ENCODE measurements at regions not wholly inside any gene's neighbourhood (a gene's known extent, or its start where the extent isn't known, plus 50 kb on each side); places are given as distances from the start of the nearest gene placed in this dataset.

DNA sequence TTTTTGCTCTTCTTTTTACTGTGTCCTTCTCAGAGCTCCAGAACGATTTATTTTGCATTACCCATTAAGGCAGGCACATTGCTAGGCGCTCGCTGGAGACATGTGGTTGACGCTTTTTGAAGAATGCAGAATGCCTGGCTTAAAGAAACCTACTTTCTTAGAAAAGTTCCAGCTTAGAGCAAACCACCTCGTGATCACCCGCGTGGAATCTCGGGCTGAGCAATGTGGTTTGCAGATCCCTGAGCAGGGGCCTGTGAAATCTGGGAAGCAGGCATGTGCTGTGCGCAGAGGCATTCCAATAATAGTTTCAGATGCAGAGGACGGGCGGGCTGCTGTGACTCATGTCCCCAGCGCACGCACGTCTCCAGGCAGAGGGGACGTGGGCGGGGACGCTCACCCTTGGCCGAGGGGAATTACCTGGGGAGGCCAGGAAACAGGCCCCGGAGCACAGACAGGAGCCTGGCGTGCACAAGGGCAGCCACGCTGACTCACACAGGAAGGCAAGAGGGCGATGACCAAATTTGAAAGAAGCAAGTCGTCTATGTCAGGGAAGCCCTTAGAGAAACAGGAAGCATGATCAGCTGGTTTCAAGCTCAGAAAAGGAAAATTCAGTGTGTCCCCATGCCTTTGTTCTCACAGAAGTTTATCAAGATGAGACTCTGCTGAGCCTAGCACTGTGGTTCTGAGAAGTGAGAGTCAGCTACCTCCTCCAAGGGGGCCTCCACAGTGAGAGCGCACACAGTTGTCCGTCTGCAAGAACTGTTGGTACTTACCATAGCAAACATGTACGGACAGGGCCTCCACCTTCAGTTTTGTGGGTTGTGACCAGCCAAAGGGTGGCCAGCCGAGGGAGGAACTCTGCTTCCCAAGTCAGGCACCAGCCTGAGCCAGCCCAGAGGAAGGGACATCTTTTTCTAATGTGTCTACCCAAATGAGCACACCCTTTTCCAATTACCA lies 218.6 kb downstream of the PIK3R1 start (continued):
- no peak for TF ChIP-seq TAF15 (IDR thresholded peaks at IDR 0.05; ENCODE audit: low read depth, low read length, poor library complexity, severe bottlenecking)
- TF ChIP-seq, protein P1, sequence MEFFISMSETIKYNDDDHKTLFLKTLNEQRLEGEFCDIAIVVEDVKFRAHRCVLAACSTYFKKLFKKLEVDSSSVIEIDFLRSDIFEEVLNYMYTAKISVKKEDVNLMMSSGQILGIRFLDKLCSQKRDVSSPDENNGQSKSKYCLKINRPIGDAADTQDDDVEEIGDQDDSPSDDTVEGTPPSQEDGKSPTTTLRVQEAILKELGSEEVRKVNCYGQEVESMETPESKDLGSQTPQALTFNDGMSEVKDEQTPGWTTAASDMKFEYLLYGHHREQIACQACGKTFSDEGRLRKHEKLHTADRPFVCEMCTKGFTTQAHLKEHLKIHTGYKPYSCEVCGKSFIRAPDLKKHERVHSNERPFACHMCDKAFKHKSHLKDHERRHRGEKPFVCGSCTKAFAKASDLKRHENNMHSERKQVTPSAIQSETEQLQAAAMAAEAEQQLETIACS (CRISPR knock-in tag; IDR thresholded peaks at IDR 0.05) = no peak
- TF ChIP-seq KLF16 (CRISPR knock-in tag; IDR thresholded peaks at IDR 0.05) = no peak
- TF ChIP-seq, protein P2, sequence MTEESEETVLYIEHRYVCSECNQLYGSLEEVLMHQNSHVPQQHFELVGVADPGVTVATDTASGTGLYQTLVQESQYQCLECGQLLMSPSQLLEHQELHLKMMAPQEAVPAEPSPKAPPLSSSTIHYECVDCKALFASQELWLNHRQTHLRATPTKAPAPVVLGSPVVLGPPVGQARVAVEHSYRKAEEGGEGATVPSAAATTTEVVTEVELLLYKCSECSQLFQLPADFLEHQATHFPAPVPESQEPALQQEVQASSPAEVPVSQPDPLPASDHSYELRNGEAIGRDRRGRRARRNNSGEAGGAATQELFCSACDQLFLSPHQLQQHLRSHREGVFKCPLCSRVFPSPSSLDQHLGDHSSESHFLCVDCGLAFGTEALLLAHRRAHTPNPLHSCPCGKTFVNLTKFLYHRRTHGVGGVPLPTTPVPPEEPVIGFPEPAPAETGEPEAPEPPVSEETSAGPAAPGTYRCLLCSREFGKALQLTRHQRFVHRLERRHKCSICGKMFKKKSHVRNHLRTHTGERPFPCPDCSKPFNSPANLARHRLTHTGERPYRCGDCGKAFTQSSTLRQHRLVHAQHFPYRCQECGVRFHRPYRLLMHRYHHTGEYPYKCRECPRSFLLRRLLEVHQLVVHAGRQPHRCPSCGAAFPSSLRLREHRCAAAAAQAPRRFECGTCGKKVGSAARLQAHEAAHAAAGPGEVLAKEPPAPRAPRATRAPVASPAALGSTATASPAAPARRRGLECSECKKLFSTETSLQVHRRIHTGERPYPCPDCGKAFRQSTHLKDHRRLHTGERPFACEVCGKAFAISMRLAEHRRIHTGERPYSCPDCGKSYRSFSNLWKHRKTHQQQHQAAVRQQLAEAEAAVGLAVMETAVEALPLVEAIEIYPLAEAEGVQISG (CRISPR knock-in tag; IDR thresholded peaks at IDR 0.05) = no peak
- TF ChIP-seq, protein P3, sequence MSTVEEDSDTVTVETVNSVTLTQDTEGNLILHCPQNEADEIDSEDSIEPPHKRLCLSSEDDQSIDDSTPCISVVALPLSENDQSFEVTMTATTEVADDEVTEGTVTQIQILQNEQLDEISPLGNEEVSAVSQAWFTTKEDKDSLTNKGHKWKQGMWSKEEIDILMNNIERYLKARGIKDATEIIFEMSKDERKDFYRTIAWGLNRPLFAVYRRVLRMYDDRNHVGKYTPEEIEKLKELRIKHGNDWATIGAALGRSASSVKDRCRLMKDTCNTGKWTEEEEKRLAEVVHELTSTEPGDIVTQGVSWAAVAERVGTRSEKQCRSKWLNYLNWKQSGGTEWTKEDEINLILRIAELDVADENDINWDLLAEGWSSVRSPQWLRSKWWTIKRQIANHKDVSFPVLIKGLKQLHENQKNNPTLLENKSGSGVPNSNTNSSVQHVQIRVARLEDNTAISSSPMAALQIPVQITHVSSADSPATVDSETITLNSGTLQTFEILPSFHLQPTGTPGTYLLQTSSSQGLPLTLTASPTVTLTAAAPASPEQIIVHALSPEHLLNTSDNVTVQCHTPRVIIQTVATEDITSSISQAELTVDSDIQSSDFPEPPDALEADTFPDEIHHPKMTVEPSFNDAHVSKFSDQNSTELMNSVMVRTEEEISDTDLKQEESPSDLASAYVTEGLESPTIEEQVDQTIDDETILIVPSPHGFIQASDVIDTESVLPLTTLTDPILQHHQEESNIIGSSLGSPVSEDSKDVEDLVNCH (CRISPR knock-in tag; IDR thresholded peaks at IDR 0.05) = no peak
- TF ChIP-seq GLI4 (CRISPR knock-in tag; IDR thresholded peaks at IDR 0.05; ENCODE audit: borderline replicate concordance) = no peak
- TF ChIP-seq SOX6 (IDR thresholded peaks at IDR 0.05) = no peak
- TF ChIP-seq SOX6 (CRISPR knock-in tag; IDR thresholded peaks at IDR 0.05) = no peak
- TF ChIP-seq SKI (IDR thresholded peaks at IDR 0.05; ENCODE audit: partially characterized antibody) = no peak
- TF ChIP-seq, protein P4, sequence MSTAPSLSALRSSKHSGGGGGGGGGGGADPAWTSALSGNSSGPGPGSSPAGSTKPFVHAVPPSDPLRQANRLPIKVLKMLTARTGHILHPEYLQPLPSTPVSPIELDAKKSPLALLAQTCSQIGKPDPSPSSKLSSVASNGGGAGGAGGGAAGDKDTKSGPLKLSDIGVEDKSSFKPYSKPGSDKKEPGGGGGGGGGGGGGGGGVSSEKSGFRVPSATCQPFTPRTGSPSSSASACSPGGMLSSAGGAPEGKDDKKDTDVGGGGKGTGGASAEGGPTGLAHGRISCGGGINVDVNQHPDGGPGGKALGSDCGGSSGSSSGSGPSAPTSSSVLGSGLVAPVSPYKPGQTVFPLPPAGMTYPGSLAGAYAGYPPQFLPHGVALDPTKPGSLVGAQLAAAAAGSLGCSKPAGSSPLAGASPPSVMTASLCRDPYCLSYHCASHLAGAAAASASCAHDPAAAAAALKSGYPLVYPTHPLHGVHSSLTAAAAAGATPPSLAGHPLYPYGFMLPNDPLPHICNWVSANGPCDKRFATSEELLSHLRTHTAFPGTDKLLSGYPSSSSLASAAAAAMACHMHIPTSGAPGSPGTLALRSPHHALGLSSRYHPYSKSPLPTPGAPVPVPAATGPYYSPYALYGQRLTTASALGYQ (CRISPR knock-in tag; IDR thresholded peaks at IDR 0.05) = no peak
- no peak for TF ChIP-seq PTBP1 (IDR thresholded peaks at IDR 0.05; ENCODE audit: low read depth, low read length, poor library complexity, severe bottlenecking)
- TF ChIP-seq, protein P5, sequence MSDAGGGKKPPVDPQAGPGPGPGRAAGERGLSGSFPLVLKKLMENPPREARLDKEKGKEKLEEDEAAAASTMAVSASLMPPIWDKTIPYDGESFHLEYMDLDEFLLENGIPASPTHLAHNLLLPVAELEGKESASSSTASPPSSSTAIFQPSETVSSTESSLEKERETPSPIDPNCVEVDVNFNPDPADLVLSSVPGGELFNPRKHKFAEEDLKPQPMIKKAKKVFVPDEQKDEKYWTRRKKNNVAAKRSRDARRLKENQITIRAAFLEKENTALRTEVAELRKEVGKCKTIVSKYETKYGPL (CRISPR knock-in tag; IDR thresholded peaks at IDR 0.05) = no peak
- no peak for TF ChIP-seq TCF7L2 (IDR thresholded peaks at IDR 0.05; ENCODE audit: low read depth, low read length)
- no peak for TF ChIP-seq ZNF616 (CRISPR knock-in tag; IDR thresholded peaks at IDR 0.05; ENCODE audit: low read depth)
- no peak for TF ChIP-seq SRSF9 (IDR thresholded peaks at IDR 0.05; ENCODE audit: borderline replicate concordance, insufficient read depth, low read depth, low read length, poor library complexity, severe bottlenecking)
- no peak for TF ChIP-seq SIN3B (IDR thresholded peaks at IDR 0.05; ENCODE audit: low read length)
- TF ChIP-seq YEATS4 (CRISPR knock-in tag; IDR thresholded peaks at IDR 0.05; ENCODE audit: borderline replicate concordance) = no peak

All from HepG2 (cell line).